ENCODE measurements at regions not wholly inside any gene's neighbourhood (a gene's known extent, or its start where the extent isn't known, plus 50 kb on each side); places are given as distances from the start of the nearest gene placed in this dataset.

DNA sequence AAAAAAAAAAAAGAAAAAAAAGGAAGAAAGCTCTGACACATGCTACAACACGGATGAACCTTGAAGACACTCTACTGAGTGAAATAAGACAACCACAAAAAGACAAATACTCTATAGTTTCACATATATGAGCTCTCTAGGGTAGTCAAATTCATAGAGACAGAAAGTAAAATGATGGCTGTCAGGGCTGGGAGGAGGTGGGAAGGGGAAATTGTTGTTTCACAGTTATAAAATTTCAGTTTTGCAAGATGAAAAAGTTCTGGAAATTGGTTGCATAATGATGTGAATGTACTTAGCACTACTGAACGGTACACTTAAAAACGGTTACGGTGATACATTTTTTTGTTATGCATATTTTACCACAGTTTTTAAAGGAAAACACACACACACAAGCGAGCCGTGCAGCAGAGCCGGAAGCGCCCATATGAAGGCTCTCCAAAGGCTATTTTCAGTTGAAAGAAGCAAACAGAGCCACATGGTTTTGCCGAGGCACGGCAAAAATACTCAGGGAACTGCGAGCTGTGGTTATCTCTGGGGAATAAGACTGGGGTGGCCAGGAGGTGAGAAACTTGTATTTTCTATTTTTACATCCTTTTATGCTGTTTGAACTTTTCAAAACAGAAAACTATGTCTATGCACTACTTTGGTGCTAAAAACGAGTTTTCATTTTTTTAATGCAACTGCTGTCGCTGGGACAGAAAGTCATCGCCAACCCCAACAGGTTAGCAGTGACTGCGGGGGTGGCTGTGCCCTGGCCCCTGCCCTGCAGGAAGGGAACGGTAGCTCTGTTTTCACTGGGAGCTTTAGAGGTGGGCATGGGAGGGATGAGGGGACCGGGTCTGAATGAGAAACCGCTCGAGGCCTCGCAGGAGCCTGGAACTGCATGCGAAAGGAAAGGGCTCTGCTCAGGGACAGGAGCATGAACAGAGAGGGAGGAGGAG, 132.9 kb downstream of the OAT start:
- intact Hi-C loops (cut with micrococcal nuclease) (no loop called here), dilution Hi-C loops (cut with HindIII; ENCODE audit: low sequenced_read_pairs, unreplicated experiment) (no loop called here), in situ Hi-C loops (cut with MboI; ENCODE audit: low sequenced_read_pairs) (no loop called here)
- Histone ChIP-seq H2AK5ac (ENCODE audit: low read depth, low read length) (no peak overlapping the region), H3K4me2 (ENCODE audit: low read depth, low read length) (no peak overlapping the region), H3K18ac (ENCODE audit: low read depth, low read length) (no peak overlapping the region), H2AFZ (replicated peaks; ENCODE audit: low read length, poor library complexity) (peak overlapping the region; percentile 49), H3K23ac (ENCODE audit: low read depth, low read length) (no peak overlapping the region), H3K14ac (replicated peaks; ENCODE audit: low read depth, low read length) (no peak overlapping the region), H3K4me3 (ENCODE audit: insufficient read depth, low read depth, low read length) (no peak overlapping the region), H3K56ac (ENCODE audit: extremely low read depth, insufficient read depth, low read length) (no peak overlapping the region), H3K36me3 (ENCODE audit: control insufficient read depth, insufficient read depth, low read length) (no peaks in the 10 kb centered on the region), H2BK5ac (ENCODE audit: low read depth, low read length, poor library complexity, severe bottlenecking) (no peak overlapping the region), H3K27me3 (ENCODE audit: control insufficient read depth, insufficient read depth, low read length) (no peaks in the 10 kb centered on the region), H4K5ac (ENCODE audit: low read depth, low read length) (no peak overlapping the region), H3K4me1 (ENCODE audit: control insufficient read depth, insufficient read depth, low read length) (no peaks in the 10 kb centered on the region), H3K9me3 (ENCODE audit: control insufficient read depth, insufficient read depth, low read length) (peaks cover 22% of the 10 kb centered on the region), H2BK20ac (ENCODE audit: low read depth, low read length) (no peak overlapping the region), H3K9ac (ENCODE audit: low read depth, low read length) (no peak overlapping the region), H3K79me1 (ENCODE audit: low read depth in 1 of 2, low read length in 2 of 2) (no peaks in the 10 kb centered on the region), H4K8ac (ENCODE audit: low read depth in 2 of 2, low read length in 2 of 2) (no peak overlapping the region), H2BK15ac (ENCODE audit: low read depth, low read length) (no peak overlapping the region), H3K4ac (ENCODE audit: low read depth, low read length) (no peak overlapping the region), H2AK9ac (replicated peaks; ENCODE audit: low read depth, low read length, poor library complexity) (no peak overlapping the region), H4K91ac (ENCODE audit: insufficient read depth, low read depth, low read length) (no peak overlapping the region), H4K20me1 (ENCODE audit: insufficient read depth, low read length) (no peaks in the 10 kb centered on the region), H3K9me1 (ENCODE audit: insufficient read depth, low read length) (no peaks in the 10 kb centered on the region), H3K27ac (ENCODE audit: insufficient read depth, low read length) (no peak overlapping the region), H2BK120ac (ENCODE audit: low read depth, low read length) (no peak overlapping the region)
- no TSS peak for BruUV-seq (replicated peaks)
- ChIA-PET POLR2A (ENCODE audit: unreplicated experiment) (no interaction called here), CTCF (no interaction called here)
- TF ChIP-seq MAFK (IDR thresholded peaks at IDR 0.05; ENCODE audit: low read depth, low read length) (no peak), RFX5 (IDR thresholded peaks at IDR 0.05; ENCODE audit: low read depth, low read length) (no peak), NFE2L2 (IDR thresholded peaks at IDR 0.05; ENCODE audit: low read depth, low read length) (no peak)
- DNase-seq (no peak), ATAC-seq (ENCODE audit: low read depth) (no peak)
- WGBS, 2 experiments (ENCODE audit: extremely low coverage in 2 of 2, insufficient read length in 1 of 2), result no CpG with 5 or more reads among the region's 21 CpGs
